PC-3 (cell line): ENCODE measurements at regions not wholly inside any gene's neighbourhood (a gene's known extent, or its start where the extent isn't known, plus 50 kb on each side); places are given as distances from the start of the nearest gene placed in this dataset.

Experiments used
- ATAC-seq: fragments of 200-7000 bp; cut with Tn5 transposase; 2 replicates; pipeline ENCODE4 v1.9.1; 2020; ENCODE audit warnings: mild to moderate bottlenecking, moderate library complexity
- BruUV-seq: library from RNA; stranded (reverse); fragments of 400-500 nt; replicated peaks from 2 replicates; lab custom pipeline; 2021; lab: Mats Ljungman, UMichigan
- CTCF ChIA-PET: fragments of 300-600 bp; sonication (Branson Sonifier 250); formaldehyde crosslinking; loops from one replicate; lab custom pipeline; 2022; ENCODE audit warnings: antibody characterized with exemption; lab: Charles Lee
- POLR2A ChIA-PET: fragments of 300-600 bp; sonication (Branson Sonifier 250); formaldehyde crosslinking; loops from one replicate; lab custom pipeline; 2022; ENCODE audit warnings: antibody characterized with exemption; ENCODE audit not compliant: unreplicated experiment; lab: Charles Lee
- DNase-seq: peaks from one replicate; pipeline ENCODE4 v3.0.0-alpha.2; 2015
- H2AFZ ChIP-seq: fragments of 300-600 bp; sonication (generic); 2 replicates; pipeline ENCODE4 v1.6.0; 2016; ENCODE audit warnings: antibody characterized with exemption, low read length
- H3F3A ChIP-seq: fragments of 300-600 bp; sonication (generic); one replicate; pipeline ENCODE4 v1.6.0; 2017; ENCODE audit warnings: antibody characterized with exemption, low read length, control low read depth, mild to moderate bottlenecking; ENCODE audit not compliant: unreplicated experiment
- H3K27ac ChIP-seq: fragments of 300-600 bp; sonication (generic); 2 replicates; pipeline ENCODE4 v1.5.1; 2016; ENCODE audit warnings: mild to moderate bottlenecking, low read length
- H3K27me3 ChIP-seq: fragments of 300-600 bp; sonication (generic); 2 replicates; pipeline ENCODE4 v1.6.1; 2016; ENCODE audit warnings: low read length, mixed read lengths
- H3K36me3 ChIP-seq: fragments of 300-600 bp; sonication (generic); 2 replicates; pipeline ENCODE4 v1.6.1; 2016; ENCODE audit warnings: low read depth, mixed run types, low read length, mixed read lengths
- H3K4me1 ChIP-seq: fragments of 300-600 bp; sonication (generic); 2 replicates; pipeline ENCODE4 v1.5.1; 2016; ENCODE audit warnings: low read length; ENCODE audit not compliant: insufficient read depth
- H3K4me2 ChIP-seq: fragments of 300-600 bp; sonication (generic); 2 replicates; pipeline ENCODE4 v1.6.0; 2016; ENCODE audit warnings: low read length
- H3K4me3 ChIP-seq: fragments of 300-600 bp; sonication (generic); 2 replicates; pipeline ENCODE4 v1.5.1; 2016; ENCODE audit warnings: mild to moderate bottlenecking, low read length, mixed read lengths
- H3K79me2 ChIP-seq: fragments of 300-600 bp; sonication (generic); 2 replicates; pipeline ENCODE4 v1.6.1; 2017; ENCODE audit warnings: low read length, mixed read lengths
- H3K9ac ChIP-seq: fragments of 300-600 bp; sonication (generic); 2 replicates; pipeline ENCODE4 v1.6.0; 2016; ENCODE audit warnings: mild to moderate bottlenecking, low read length
- H3K9me2 ChIP-seq: fragments of 300-600 bp; sonication (generic); replicated peaks from 2 replicates; pipeline ENCODE4 v1.6.1; 2016; ENCODE audit warnings: mixed run types, low read length, mixed read lengths
- H3K9me3 ChIP-seq: fragments of 300-600 bp; sonication (generic); 2 replicates; pipeline ENCODE4 v1.6.1; 2016; ENCODE audit warnings: low read length, mixed read lengths
- H4K20me1 ChIP-seq: fragments of 300-600 bp; sonication (generic); 2 replicates; pipeline ENCODE4 v1.6.1; 2016; ENCODE audit warnings: low read length, mixed read lengths
- CTCF ChIP-seq: fragments of 300-600 bp; sonication (generic); conservative IDR thresholded peaks from 2 replicates; pipeline ENCODE4 v1.5.1; 2017; ENCODE audit warnings: antibody characterized with exemption, low read depth, mild to moderate bottlenecking, low read length
- EZH2 ChIP-seq: fragments of 300-600 bp; sonication (generic); IDR thresholded peaks from one replicate; pipeline ENCODE4 v1.6.1; 2017; ENCODE audit warnings: antibody characterized with exemption, mild to moderate bottlenecking, low read length; ENCODE audit not compliant: unreplicated experiment
- EZH2phosphoT487 ChIP-seq: fragments of 300-600 bp; sonication (generic); IDR thresholded peaks from 2 replicates; pipeline ENCODE4 v1.6.1; 2018; ENCODE audit warnings: mild to moderate bottlenecking, antibody characterized with exemption, low read length, borderline replicate concordance
- intact Hi-C: fragments of 100-400 bp; cut with micrococcal nuclease; formaldehyde crosslinking; loops from 2 replicates; pipeline ENCODE4 v1.9.0; 2023

GRCh38 chr19:31675193-31675913 is 326.1 kb upstream of the TSHZ3 start:
- Histone ChIP-seq H3K4me3 (no peak overlapping the region), H3K36me3 (no peaks in the 10 kb centered on the region), H3F3A (no peaks in the 10 kb centered on the region), H4K20me1 (no peaks in the 10 kb centered on the region), H3K9me2 (no peaks in the 10 kb centered on the region), H3K9ac (no peak overlapping the region), H3K4me1 (no peaks in the 10 kb centered on the region), H3K79me2 (no peaks in the 10 kb centered on the region), H3K27me3 (no peaks in the 10 kb centered on the region), H3K4me2 (no peak overlapping the region), H3K9me3 (no peaks in the 10 kb centered on the region), H2AFZ (no peak overlapping the region), H3K27ac (no peak overlapping the region)
- CTCF ChIA-PET = no interaction called here
- intact Hi-C loops = no loop called here
- BruUV-seq = no TSS peak
- DNase-seq (peak; percentile 1), ATAC-seq (no peak)
- POLR2A ChIA-PET = no interaction called here
- TF ChIP-seq EZH2 (no peak), EZH2phosphoT487 (no peak), CTCF (no peak)

- H2AFZ ChIP-seq = no peak overlapping the region
- H3K4me1 ChIP-seq = no peaks in the 10 kb centered on the region
- no peak overlapping the region for H3K4me3 ChIP-seq
- TF ChIP-seq EZH2phosphoT487 (no peak), EZH2 (no peak), CTCF (no peak)
- H4K20me1 ChIP-seq = no peaks in the 10 kb centered on the region
- intact Hi-C loops = no loop called here
- no peak overlapping the region for H3K4me2 ChIP-seq
- ATAC-seq = no peak
- H3K27me3 ChIP-seq = no peaks in the 10 kb centered on the region
- H3K79me2 ChIP-seq = no peaks in the 10 kb centered on the region
- no peak overlapping the region for H3K27ac ChIP-seq
- H3F3A ChIP-seq = no peaks in the 10 kb centered on the region
- POLR2A ChIA-PET = no interaction called here
- BruUV-seq = no TSS peak
- no peaks in the 10 kb centered on the region for H3K36me3 ChIP-seq
- CTCF ChIA-PET = no interaction called here
- no peaks in the 10 kb centered on the region for H3K9me3 ChIP-seq
- H3K9me2 ChIP-seq = no peaks in the 10 kb centered on the region
- no peak overlapping the region for H3K9ac ChIP-seq
- DNase-seq = no peak
Observed at GRCh38 chr19:31676271-31677004, 327.2 kb upstream of the TSHZ3 start.

- BruUV-seq = no TSS peak
- Histone ChIP-seq H3K36me3 (no peaks in the 10 kb centered on the region), H3K79me2 (no peaks in the 10 kb centered on the region), H3K4me1 (no peaks in the 10 kb centered on the region), H3K9me2 (no peaks in the 10 kb centered on the region), H3K4me3 (no peak overlapping the region), H2AFZ (no peak overlapping the region), H3K9ac (no peak overlapping the region), H3K4me2 (no peak overlapping the region), H3K27ac (no peak overlapping the region), H3K9me3 (no peaks in the 10 kb centered on the region), H3K27me3 (no peaks in the 10 kb centered on the region), H3F3A (no peaks in the 10 kb centered on the region), H4K20me1 (no peaks in the 10 kb centered on the region)
- CTCF ChIA-PET = no interaction called here
- intact Hi-C loops = no loop called here
- TF ChIP-seq CTCF (no peak), EZH2phosphoT487 (no peak), EZH2 (no peak)
- ATAC-seq (no peak), DNase-seq (no peak)
- POLR2A ChIA-PET = no interaction called here
Observed at GRCh38 chr19:31678421-31678820, 329.2 kb upstream of the TSHZ3 start.
